ENCODE measurements at regions not wholly inside any gene's neighbourhood (a gene's known extent, or its start where the extent isn't known, plus 50 kb on each side); places are given as distances from the start of the nearest gene placed in this dataset.

DNA sequence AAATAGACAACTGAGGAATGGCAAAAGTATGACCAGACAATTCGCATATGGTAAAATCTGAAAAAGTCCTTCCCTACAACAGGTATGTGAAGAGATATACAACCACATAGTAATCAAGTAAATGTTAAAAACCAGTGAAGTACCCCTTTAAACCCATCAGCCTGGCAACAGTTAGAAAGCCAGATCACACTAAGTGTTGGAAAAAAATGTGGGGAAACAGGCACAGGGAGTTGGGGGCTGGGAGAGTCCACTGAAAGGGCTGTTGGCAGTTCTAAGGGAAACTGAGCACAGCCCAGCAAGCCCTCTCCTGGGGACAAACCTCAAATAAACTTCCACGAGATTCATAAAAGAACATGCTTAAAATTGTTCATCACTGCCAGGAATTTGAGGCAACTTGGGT is 242.1 kb downstream of the BUD13 start:
- Histone ChIP-seq H3F3A (ENCODE audit: insufficient read depth) (no peaks in the 10 kb centered on the region), H3K27ac (no peak overlapping the region), H3K36me3 (ENCODE audit: low read depth) (no peaks in the 10 kb centered on the region), H3K9me2 (ENCODE audit: insufficient read depth) (no peaks in the 10 kb centered on the region), H3K4me2 (ENCODE audit: unreplicated experiment) (no peak overlapping the region), H3K4me1 (ENCODE audit: insufficient read depth) (no peaks in the 10 kb centered on the region), H3K27me3 (replicated peaks; ENCODE audit: insufficient read depth) (peaks cover 30% of the 10 kb centered on the region), H3K9me3 (ENCODE audit: low read depth) (no peaks in the 10 kb centered on the region), H3K4me3 (no peak overlapping the region), H4K20me1 (ENCODE audit: insufficient read depth) (no peaks in the 10 kb centered on the region), H2AFZ (no peak overlapping the region), H3K9ac (no peak overlapping the region), H3K79me2 (ENCODE audit: insufficient read depth) (no peaks in the 10 kb centered on the region)
- no peak for DNase-seq
- TF ChIP-seq EZH2 (IDR thresholded peaks at IDR 0.05; ENCODE audit: insufficient read depth, poor library complexity, severe bottlenecking) (no peak), EZH2phosphoT487 (IDR thresholded peaks at IDR 0.05; ENCODE audit: insufficient read depth, low read depth) (no peak)
- in situ Hi-C loops (cut with MboI), result no loop called here
- WGBS, 2 experiments (ENCODE audit: low coverage in 1 of 2, low lambda C conversion rate in 2 of 2, missing lambda C conversion rate in 2 of 2), result 39 to 53% methylated on average over 2 of the region's 2 CpGs

DNA sequence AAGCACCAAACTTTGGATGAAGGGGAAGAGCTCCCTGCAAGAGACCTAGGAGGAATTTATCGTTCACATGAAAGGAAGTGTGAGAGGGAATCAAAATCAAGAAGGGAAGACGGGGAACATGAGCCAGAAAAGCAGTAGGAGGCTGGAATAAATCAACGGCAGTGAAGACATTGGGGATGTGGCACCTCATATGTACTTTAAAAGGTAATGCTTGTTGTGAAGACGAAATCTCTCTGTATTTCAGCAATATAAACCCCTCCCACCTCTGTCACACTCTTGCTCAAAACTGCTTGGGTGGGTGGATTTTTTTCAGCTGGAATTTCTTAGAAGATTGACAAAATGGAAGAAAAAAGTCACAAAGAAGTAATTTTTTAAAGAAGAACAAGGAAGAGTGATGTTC is 243.5 kb downstream of the BUD13 start:
- no peak overlapping the region for H3K4me2 ChIP-seq (ENCODE audit: unreplicated experiment)
- no peaks in the 10 kb centered on the region for H3K9me2 ChIP-seq (ENCODE audit: insufficient read depth)
- H4K20me1 ChIP-seq (ENCODE audit: insufficient read depth), result no peaks in the 10 kb centered on the region
- H3K27me3 ChIP-seq (replicated peaks; ENCODE audit: insufficient read depth), result peaks cover 42% of the 10 kb centered on the region
- no peak overlapping the region for H3K27ac ChIP-seq
- no peaks in the 10 kb centered on the region for H3F3A ChIP-seq (ENCODE audit: insufficient read depth)
- in situ Hi-C loops (cut with MboI), result no loop called here
- H3K9ac ChIP-seq, result no peak overlapping the region
- H3K4me1 ChIP-seq (ENCODE audit: insufficient read depth), result no peaks in the 10 kb centered on the region
- no peak overlapping the region for H3K4me3 ChIP-seq
- WGBS, 2 experiments (ENCODE audit: low coverage in 1 of 2, low lambda C conversion rate in 2 of 2, missing lambda C conversion rate in 2 of 2), result 1 to 2% methylated on average over 4 of the region's 4 CpGs
- no peak for DNase-seq
- no peaks in the 10 kb centered on the region for H3K9me3 ChIP-seq (ENCODE audit: low read depth)
- H3K79me2 ChIP-seq (ENCODE audit: insufficient read depth), result no peaks in the 10 kb centered on the region
- H3K36me3 ChIP-seq (ENCODE audit: low read depth), result no peaks in the 10 kb centered on the region
- H2AFZ ChIP-seq, result no peak overlapping the region
- no peak for TF ChIP-seq EZH2phosphoT487 (IDR thresholded peaks at IDR 0.05; ENCODE audit: insufficient read depth, low read depth)
- TF ChIP-seq EZH2 (IDR thresholded peaks at IDR 0.05; ENCODE audit: insufficient read depth, poor library complexity, severe bottlenecking), result no peak

DNA sequence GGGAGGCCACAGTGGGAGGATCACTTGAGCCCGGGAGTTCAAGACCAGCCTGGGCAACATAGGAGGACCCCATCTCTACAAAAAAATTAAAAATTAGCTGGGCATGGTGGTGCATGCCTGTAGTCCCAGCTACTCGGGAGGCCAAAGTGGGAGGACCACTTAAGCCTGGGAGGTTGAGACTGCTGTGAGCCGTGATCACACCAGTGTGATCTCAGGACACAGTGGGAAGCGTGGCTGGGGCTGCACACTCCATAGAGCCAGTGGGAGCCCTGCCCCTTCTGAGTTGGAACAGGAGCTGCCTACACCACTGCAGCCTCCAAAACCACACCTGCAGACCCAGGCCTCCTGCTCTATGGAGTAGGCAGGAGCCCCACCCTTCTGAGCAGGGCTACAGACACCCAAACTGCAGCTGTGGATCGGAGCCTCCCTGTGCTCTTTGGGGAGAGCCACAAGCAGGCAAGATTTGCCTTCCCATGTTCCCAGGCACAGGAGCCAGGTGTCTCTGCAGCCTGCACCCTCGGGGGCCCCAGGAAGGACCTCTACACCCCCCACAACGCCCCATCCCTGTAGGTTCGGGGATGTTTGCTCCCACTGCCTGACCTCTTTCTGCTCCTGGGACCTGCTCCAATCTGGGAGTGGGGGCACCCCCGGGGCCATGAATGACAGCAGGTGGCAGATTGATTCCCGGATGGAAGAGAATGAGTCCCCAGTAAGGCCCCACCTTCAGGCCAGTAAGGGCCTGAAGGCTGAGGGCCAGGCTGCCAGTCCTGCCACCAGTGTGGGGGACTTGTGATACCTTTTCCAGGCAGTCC is 245.4 kb downstream of the BUD13 start:
- no peak for TF ChIP-seq EZH2 (IDR thresholded peaks at IDR 0.05; ENCODE audit: insufficient read depth, poor library complexity, severe bottlenecking)
- no peak for TF ChIP-seq EZH2phosphoT487 (IDR thresholded peaks at IDR 0.05; ENCODE audit: insufficient read depth, low read depth)
- in situ Hi-C loops (cut with MboI), result no loop called here
- H3K27ac ChIP-seq, result no peak overlapping the region
- no peaks in the 10 kb centered on the region for H3F3A ChIP-seq (ENCODE audit: insufficient read depth)
- no peak for DNase-seq
- H4K20me1 ChIP-seq (ENCODE audit: insufficient read depth), result no peaks in the 10 kb centered on the region
- H3K4me2 ChIP-seq (ENCODE audit: unreplicated experiment), result no peak overlapping the region
- H2AFZ ChIP-seq, result no peak overlapping the region
- peaks cover 33% of the 10 kb centered on the region for H3K27me3 ChIP-seq (replicated peaks; ENCODE audit: insufficient read depth)
- no peak overlapping the region for H3K9ac ChIP-seq
- no peaks in the 10 kb centered on the region for H3K9me3 ChIP-seq (ENCODE audit: low read depth)
- H3K36me3 ChIP-seq (ENCODE audit: low read depth), result no peaks in the 10 kb centered on the region
- H3K4me1 ChIP-seq (ENCODE audit: insufficient read depth), result no peaks in the 10 kb centered on the region
- H3K4me3 ChIP-seq, result no peak overlapping the region
- no peaks in the 10 kb centered on the region for H3K79me2 ChIP-seq (ENCODE audit: insufficient read depth)
- no peaks in the 10 kb centered on the region for H3K9me2 ChIP-seq (ENCODE audit: insufficient read depth)
- 38 to 44% methylated on average over 8 to 10 of the region's 10 CpGs for WGBS, 2 experiments (ENCODE audit: low coverage in 1 of 2, low lambda C conversion rate in 2 of 2, missing lambda C conversion rate in 2 of 2)

DNA sequence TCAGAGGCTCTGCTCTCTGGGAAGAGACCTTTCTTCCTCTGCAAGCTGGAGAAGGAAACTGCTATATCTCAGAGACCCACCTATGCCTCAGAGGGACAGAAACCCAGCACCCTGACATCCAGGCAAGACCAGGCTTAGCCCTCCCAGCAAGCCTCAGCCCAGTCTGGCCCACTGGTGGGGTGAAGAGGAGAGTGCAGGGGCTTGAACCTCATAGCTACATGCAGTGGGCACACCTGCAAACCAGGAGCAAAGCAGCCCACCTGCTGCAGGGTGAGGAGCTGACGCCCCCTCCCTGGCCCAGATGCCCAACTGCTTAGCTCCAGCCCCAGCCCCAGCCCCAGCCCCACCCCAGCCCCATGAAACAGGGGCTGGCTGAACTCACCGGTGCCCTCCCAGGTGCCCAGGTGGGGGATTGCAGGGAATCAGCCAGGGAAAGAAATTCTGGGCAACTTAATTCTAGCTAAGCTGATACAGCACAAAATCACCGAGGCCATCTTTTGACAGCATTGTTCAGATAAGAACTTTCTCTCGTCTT is 246.8 kb downstream of the BUD13 start:
- Histone ChIP-seq H3K79me2 (ENCODE audit: insufficient read depth) (no peaks in the 10 kb centered on the region), H3K4me3 (no peak overlapping the region), H3K4me1 (ENCODE audit: insufficient read depth) (no peaks in the 10 kb centered on the region), H3F3A (ENCODE audit: insufficient read depth) (no peaks in the 10 kb centered on the region), H3K9me3 (ENCODE audit: low read depth) (no peaks in the 10 kb centered on the region), H3K27ac (no peak overlapping the region), H3K36me3 (ENCODE audit: low read depth) (no peaks in the 10 kb centered on the region), H3K27me3 (replicated peaks; ENCODE audit: insufficient read depth) (peaks cover 33% of the 10 kb centered on the region), H3K9me2 (ENCODE audit: insufficient read depth) (no peaks in the 10 kb centered on the region), H3K9ac (no peak overlapping the region), H4K20me1 (ENCODE audit: insufficient read depth) (no peaks in the 10 kb centered on the region), H3K4me2 (ENCODE audit: unreplicated experiment) (no peak overlapping the region), H2AFZ (no peak overlapping the region)
- WGBS, 2 experiments (ENCODE audit: low coverage in 1 of 2, low lambda C conversion rate in 2 of 2, missing lambda C conversion rate in 2 of 2), result 26 to 39% methylated on average over 4 of the region's 4 CpGs
- TF ChIP-seq EZH2 (IDR thresholded peaks at IDR 0.05; ENCODE audit: insufficient read depth, poor library complexity, severe bottlenecking), result no peak
- no peak for TF ChIP-seq EZH2phosphoT487 (IDR thresholded peaks at IDR 0.05; ENCODE audit: insufficient read depth, low read depth)
- no peak for DNase-seq
- in situ Hi-C loops (cut with MboI), result no loop called here

All from GM23248 (cell line).